ENCODE measurements at regions not wholly inside any gene's neighbourhood (a gene's known extent, or its start where the extent isn't known, plus 50 kb on each side); places are given as distances from the start of the nearest gene placed in this dataset.
"Not testable (repeated sequence)": the region's sequence is repeated elsewhere in the genome, so short reads cannot be mapped to it uniquely, and the experiment has no call there.

DNA sequence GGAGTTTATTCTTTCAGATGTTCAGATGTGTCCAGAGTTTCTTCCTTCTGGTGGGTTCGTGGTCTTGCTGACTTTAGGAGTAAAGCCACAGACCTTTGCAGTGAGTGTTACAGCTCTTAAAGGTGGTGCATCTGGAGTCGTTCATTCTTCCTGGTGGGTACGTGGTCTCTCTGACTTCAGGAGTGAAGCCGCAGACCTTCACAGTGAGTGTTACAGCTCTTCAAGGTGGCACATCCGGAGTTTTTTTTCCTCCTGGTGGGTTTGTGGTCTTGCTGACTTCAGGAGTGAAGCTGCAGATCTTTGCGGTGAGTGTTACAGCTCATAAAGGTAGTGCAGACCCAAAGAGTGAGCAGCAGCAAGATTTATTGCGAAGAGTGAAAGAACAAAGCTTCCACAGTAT, 1263.2 kb downstream of the REEP3 start:
- not testable (repeated sequence) for DNase-seq

DNA sequence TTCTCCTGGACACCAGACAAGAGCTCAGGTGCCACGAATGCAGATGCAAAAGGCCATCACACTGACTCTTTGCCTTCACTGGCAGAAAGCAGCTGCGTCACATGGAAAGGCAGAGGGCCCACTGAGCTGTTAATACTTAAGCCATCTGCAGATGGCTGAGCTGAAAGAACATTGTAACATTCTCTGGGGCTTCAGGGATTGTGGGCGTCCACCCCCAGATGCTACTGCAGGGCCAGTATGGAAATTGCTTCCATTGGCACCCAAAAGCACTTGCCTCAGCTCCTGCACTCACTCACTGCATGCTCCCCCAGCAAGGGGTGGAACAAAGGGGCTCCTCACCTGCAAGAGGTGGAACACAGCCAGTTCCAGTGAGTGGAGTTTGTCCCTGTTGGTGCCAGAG, 1264.6 kb downstream of the REEP3 start:
- no peak for DNase-seq

DNA sequence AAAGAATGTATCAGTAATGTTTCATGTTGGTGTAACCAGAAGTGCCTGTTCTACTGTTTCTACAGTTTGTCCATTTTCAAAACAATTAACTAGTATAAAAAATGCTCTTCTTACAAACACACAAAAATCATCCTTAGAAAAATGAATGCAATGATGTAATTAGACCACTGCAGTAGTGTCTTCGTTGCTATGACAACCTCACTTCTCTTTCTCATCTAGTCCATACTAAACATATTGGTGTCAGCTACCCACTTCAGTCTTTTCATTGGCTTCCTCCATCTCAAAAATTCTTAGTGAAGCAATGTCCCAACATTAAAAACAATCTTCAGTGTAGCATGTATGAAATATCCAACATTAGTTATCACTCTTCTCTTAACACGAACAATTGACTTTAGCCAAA, 1265.8 kb downstream of the REEP3 start:
- no peak for DNase-seq

DNA sequence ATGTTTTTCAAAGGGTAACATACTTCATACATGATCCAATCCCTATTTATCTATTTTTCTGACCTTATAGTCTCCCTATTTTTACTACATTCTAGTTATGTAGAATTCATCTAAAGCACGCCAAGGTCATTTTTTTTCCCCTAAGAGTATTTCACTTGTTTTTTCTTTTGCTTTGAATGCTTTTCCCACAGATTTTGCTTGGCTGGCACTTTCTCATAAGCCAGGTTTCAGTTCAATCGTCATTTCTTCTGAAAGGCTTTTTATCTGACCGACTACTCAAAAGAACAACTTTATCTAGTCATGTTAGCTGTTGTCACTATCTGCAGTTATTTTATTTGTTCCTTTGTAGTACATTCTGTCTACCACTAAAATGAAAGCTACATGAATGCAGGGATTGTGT, 1274.6 kb downstream of the REEP3 start:
- no peak for DNase-seq

DNA sequence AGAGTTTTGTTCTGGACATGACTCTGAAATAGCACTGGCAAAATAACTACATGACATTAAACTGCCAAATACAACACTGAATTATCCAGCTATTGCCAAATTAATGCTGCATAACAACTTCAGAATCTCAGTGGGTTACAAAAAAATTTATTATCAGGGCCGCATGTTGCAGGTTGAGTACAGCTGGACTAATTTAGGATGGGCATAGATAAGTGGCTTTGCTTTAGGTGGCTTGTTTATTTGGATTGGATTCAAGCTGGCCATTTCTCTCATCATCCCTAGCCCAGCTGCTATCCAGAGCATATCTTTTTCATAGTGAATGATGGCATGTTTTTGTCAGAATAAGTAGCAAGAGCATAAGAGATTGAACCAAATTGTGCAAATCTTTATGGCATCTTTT, 1277.1 kb downstream of the REEP3 start:
- DNase-seq = no peak

DNA sequence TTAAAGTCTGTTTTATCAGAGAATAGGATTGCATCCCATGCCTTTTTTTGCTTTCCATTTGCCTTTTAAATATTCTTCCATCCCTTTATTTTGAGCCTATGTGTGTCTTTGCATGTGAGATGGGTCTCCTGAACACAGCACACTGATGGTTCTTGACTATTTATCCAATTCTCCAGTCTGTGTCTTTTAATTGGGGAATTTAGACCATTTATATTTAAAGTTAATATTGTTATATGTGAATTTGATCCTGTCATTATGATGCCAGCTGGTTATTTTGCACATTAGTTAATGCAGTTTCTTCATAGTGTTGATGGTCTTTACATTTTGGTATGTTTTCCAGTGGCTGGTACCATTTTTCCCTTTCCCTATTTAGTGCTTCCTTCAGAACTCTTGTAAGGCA, 1287.0 kb downstream of the REEP3 start:
- not testable (repeated sequence) for DNase-seq

DNA sequence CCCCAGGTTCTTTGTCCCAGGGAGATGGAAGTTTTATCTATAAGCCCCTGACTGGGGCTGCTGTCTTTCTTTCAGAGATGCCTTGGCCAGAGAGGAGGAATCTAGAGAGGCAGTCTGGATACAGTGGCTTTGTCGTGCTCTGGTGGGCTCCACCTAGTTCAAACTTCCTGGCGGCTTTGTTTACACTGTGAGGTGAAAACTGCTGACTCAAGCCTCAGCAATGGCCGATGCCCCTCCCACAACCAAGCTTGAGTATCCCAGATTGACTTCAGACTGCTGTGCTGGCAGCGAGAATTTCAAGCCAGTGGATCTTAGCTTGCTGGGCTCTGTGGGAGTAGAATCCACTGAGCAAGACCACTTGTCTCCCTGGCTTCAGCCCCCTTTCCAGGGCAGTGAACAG, 1288.8 kb downstream of the REEP3 start:
- DNase-seq = not testable (repeated sequence)

DNA sequence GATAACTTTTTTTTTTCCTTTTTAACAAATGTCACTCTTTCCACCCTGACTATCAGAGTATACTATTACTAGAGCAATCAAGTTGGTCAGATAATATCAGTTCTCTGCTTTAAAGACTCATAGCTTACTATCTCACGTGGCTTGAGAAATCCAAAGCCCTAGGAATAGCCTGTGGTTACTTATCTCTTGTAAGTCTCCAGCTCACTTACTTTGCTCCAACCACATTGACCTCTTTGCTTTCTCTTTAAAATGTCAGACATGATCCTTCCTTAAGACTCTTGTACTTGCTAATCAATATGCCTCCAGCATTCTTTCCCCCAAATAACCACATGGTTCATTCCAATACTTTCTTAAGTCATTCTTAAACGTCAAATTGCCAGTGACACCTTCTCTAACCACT, 1292.2 kb downstream of the REEP3 start:
- DNase-seq = no peak

DNA sequence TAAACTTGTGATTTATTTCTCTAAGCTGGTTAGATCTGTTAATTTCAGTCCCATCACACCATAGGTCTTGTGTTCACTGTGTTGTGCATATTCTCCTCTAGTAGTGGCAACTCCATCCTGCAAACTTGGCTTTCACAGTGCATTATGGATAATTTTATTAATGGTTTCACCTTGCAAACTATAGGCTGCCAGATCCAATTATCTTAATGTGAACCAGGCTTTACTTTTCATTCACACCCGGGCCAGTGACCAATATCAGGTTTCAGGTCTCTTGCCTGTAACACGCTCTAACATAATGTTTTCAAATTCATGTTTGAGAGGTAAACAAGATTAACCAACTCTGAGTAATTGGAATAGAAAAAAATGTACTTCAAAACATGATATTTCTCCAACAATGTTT, 1293.0 kb downstream of the REEP3 start:
- no peak for DNase-seq

DNA sequence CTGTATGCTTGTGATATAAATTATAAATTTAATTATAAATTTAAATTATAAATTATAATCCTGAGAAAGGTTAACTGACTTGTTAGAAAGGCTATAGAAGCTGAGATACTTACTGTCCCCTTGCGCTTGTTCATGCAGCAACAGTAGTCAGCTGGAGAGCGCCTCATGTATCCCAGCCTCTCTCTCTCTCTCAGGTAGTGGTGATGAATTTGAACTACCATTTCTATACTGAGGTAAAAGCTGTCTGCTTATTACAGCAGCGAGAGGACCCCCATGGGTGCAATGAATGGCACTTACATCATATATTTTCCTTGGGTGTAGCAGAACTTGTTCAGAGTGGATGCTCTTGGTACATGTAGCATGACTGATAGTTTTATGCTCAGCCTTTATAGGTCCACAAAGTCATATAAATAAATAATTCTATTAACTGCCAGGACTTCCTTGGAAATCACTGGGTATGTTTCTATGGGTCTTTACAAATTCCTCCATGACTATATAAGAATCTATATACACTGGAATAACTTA, 1308.7 kb downstream of the REEP3 start:
- no peak for DNase-seq

DNA sequence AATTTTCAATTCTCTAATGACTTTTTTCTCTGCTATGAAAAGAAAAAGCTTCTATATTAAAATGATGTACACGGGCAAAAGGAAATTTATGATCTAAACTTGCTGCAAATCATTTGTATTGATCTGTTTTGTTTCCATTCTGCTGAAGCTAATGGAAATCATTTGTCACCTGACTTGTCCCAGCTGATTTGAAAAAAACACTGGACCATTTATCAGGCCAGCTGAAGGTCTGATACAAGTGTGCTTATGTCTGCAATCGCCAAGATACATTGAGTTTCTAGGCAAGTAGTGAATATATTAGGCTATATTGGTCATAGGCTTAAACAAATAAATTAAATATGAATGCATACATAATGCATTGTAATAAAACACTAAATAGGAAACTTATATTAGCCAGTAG, 1309.7 kb downstream of the REEP3 start:
- DNase-seq = no peak

DNA sequence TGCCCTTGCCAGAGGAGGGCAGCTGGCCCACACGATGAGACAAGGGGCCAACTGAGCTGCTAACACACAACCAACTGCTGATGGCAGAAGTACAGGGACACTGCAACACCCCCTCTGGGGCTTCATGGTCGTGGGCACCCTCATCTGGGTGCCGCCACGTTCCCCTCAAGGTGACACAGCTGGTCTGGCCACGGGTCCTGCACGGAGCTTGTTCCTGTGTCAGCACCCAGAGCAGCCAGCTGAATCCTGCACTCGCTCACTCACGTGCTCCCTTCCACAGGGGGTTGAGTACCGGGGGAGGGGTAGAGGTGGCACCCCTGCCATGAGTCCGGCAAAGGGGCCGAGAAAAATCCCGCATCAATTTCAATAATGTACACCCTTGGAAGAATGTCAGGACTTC, 1319.1 kb downstream of the REEP3 start:
- DNase-seq = no peak

DNA sequence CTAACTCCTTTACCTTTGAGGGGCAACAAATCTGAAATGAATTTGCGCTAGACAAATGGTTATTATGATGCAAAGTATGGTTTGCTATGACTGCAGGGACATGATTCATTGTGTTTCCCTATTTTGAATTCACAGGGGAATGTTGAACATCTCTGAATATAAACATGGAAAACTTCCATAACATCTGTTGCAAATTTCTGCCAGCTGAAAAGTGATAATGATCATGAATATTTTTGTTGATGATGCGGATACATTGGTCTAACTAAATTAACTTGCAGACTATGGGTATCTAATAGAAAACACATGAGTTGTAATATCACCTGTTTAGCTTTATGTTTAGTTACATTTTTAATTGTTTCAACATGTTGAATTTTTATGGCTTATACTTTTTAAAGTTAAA, 1325.5 kb downstream of the REEP3 start:
- no peak for DNase-seq

DNA sequence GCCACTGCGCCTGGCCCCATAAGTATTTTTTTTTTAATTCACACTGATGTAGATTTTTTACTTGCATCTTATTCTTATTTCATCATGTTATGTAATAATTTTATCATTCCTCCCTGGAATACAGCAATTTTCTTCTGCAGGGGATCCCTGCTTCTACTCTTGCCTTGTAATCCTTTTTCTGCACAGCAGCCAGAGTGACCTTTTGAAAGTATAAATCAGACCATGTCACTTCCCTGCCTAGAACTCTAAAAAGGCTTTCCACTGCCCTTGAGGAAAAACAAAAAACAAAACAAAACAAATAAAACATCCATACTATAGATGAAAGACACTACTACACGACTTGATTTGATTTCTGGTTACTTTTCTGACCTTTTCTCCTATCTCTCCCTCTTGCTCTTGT, 1334.7 kb downstream of the REEP3 start:
- DNase-seq = no peak

DNA sequence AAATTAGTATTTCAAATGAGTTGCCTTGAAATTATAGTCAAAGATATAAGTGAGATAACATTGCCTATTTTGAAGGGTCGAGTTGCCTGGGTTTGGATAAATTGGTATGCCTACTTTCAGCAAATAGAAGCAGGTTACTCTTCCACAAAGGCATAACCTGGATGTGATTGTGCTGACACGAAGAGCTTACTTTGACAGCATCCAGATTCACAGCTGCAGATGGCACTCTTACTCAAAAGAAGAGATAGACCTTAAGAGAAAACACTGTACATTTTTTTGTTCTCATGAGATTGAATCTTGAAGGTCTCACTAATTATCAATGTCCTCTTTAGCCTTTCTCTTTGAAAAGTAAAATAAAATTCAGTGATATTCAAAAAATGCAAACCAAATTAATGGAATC, 1338.7 kb downstream of the REEP3 start:
- no peak for DNase-seq

DNA sequence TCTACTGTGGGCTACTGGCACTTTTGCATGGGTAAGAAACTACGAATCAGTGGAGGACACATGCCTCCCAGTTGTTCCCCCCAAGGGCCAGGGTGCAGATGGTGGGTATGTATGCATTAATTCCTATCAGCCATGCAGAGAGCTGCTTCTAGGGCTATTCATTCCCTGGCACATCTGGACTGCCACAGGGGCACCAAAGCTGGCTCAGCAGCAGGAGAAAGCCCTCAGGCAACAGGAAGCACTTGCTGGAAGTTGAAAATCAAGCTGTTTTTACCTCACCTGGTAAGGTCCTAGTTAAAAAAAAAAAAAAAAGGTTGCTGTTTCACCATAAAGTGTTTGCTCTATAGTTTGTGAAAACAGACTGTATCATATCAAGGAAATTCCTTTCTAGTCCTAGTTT, 1342.6 kb downstream of the REEP3 start:
- DNase-seq = no peak

DNA sequence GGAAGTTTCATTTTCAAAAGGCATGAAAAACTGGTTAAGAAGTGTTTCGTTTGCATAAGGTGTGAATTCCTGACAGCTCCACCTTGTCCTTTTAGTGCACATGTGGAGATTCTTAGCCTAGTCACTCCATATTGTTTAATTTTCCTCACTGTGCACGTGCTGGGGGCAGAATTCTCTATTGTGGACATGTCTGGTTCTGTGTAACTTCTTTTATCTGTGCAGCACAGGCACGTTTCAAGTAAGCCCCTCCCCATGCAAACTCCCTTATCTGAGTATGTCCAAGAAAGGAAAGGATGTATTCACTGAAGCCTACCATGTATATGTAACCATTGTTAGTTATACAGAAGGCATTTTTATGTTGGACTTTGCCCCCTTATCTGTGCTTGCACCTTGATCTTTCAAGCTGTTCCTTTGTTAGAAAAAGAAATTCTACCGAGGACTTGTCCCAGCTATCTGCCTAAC, 1346.3 kb downstream of the REEP3 start:
- DNase-seq = no peak

DNA sequence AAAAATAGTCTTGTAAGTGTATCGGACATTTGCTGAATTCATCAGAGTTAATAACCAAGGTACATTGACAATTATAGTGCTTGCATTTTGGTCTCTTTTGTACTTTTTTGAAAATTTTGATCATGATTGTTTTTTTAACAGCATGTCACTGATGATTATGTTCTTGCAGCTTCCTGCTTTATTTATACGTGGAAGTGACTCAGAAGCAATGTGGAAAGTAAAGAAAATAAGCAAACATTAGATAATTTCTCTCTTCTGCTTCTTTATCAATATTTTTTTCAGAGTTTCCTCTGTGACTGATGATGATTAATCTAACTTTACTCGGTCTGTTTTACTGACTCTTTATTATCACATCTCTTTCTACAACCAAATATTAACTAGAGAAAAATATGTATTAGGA, 1351.9 kb downstream of the REEP3 start:
- no peak for DNase-seq

DNA sequence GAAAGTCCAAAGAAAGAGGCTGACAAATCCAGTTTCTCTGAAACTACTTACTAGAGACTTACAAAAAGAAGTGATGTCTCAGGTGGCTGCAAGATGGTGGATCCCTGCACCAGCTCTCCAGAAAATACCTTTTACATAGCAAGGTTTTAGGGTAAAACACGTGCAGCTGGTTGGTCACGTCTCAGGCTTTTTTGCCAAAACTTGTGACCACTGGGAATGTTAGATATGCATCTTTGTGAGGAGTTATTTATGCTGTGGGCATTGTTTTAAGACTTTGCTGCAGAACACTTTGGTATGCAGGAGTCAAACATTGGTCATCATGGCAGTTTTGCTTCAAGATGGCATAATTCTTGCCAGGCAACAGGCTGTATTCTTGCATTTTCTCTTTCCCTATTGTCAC, 1352.8 kb downstream of the REEP3 start:
- DNase-seq = no peak

DNA sequence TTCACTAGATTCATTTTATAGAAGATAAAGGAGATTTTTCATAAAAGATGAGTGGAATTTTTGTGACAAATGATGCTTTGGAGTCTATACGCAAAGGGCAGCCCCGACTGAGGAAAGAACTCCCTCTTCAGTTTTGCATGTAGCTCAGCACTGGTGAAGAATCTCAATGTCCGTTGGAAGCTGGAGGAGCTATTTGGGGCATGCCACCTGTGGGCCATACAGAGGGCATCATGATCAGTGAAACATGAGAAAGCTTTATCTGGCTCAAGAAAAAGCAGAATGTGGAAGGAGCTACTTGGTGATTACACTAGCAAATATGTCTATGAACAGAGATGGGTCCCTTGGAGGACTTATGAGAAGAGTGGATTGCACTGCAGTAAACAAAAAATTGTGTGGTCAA, 1359.3 kb downstream of the REEP3 start:
- DNase-seq = no peak

DNA sequence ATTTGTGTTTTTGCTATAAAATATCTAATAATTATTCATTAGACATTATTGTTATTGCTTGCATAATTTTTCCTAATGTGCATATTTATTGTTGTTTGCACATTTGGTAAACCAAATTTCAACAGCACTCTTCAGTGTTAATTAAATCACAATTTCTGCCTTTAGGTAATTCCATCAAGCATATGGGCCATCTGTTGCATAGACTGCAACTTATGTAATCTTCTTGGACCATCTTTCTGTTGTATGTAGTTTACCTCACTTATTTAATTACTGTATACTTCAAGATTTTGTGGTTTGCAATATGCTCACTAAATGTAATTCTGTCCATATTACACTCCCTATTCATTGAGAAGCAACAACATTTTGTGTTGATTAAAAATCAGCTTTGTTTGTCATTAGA, 1360.1 kb downstream of the REEP3 start:
- no peak for DNase-seq

DNA sequence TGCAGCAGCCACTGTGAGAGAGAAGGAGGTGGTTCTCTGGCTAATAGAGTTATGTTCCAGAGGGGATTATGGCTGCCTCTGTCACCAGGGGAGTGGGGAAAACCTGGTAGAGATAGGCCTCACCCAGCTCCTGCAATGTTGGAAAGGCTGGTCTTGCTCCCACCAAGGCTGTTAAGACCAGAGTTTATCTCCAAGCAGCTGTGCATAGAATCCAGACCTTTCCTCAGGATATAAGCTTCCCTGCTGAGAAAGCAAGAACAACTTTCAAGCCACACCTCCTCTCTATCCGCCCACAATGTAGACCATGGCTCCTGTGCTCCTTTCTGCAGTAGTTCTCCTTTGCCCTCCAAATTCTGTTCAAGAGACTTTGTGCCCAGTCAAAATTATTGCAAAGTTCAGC, 1375.4 kb downstream of the REEP3 start:
- no peak for DNase-seq

DNA sequence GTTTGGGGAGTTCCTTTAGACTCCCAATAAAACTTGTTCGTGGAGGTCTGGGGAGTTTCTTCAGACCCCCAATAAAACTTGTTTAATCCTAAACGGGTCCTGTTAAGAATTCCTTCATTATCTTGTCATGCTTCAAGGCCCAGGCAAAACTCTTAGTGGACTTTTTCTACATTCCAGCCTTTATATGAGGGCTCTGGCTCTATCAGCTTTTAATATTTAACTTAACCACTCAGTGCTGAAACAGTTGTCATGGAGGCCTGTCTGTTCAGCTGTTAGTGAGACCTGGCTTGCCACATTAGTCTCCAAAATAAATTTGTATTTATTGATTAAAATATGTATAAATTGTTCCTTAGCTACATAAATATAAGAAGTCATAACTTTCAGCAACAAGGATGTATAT, 1385.1 kb downstream of the REEP3 start:
- DNase-seq = not testable (repeated sequence)

DNA sequence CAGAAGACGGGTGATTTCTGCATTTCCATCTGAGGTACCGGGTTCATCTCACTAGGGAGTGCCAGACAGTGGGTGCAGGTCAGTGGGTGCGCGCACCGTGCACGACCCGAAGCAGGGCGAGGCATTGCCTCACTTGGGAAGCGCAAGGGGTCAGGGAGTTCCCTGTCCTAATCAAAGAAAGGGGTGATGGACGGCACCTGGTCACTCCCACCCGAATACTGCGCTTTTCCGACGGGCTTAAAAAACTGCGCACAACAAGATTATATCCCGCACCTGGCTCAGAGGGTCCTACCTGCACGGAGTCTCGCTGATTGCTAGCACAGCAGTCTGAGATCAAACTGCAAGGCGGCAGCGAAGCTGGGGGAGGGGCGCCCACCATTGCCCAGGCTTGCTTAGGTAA, 1403.1 kb downstream of the REEP3 start:
- not testable (repeated sequence) for DNase-seq

DNA sequence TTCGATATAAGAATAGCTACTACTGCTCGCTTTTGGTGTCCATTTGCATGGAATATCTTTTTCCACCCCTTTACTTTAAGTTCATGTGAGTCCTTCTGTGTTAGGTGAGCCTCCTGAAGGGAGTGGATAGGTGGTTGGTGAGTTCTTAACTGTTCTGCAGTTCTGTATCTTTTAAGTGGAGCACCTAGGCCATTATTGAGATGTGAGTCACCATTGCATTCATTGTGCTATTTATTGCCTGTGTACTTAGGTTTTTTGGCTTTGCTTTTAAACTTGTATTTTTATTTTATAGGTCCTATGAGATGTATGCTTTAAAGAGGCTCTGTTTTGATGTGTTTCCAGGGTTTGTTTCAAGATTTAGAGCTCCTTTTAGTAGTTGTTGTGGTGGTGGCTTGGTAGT, 1430.8 kb downstream of the REEP3 start:
- DNase-seq = no peak

DNA sequence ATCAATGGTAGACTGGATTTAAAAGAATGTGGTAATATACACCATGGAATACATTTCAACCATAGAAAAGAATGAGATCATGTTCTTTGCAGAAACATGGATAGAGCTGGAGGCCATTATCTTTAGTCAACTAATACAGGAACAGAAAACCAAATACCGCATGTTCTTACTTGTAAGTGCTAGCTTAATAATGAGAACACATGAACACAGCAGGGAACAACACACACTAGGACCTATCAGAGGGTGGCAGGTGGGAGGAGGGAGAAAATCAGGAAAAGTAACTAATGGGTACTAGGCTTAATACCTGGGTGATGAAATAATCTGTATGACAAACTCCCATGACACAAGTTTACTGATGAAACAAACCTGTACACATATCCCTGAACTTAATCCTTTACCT, 1435.2 kb downstream of the REEP3 start:
- DNase-seq = no peak
